ENCODE measurements at regions not wholly inside any gene's neighbourhood (a gene's known extent, or its start where the extent isn't known, plus 50 kb on each side); places are given as distances from the start of the nearest gene placed in this dataset.

- Histone ChIP-seq H3K4me1 (ENCODE audit: insufficient read depth, low read length, severe bottlenecking) (no peaks in the 10 kb centered on the region), H3K27me3 (ENCODE audit: insufficient read depth, low read length) (no peaks in the 10 kb centered on the region), H3K4me3 (ENCODE audit: low read depth, low read length, poor library complexity, severe bottlenecking) (no peak overlapping the region), H3K9me2 (ENCODE audit: low read depth, low read length) (no peaks in the 10 kb centered on the region), H3K79me2 (ENCODE audit: insufficient read depth, low read length) (no peaks in the 10 kb centered on the region), H3K4me2 (ENCODE audit: low read length) (no peak overlapping the region), H3K27ac (ENCODE audit: low read depth, low read length, poor library complexity, severe bottlenecking) (no peak overlapping the region), H3F3A (ENCODE audit: insufficient read depth, low read length) (no peaks in the 10 kb centered on the region), H4K20me1 (ENCODE audit: insufficient read depth, low read length) (no peaks in the 10 kb centered on the region), H3K9ac (ENCODE audit: low read length) (no peak overlapping the region), H3K36me3 (ENCODE audit: insufficient read depth, low read length) (no peaks in the 10 kb centered on the region), H2AFZ (ENCODE audit: low read length) (no peak overlapping the region), H3K9me3 (ENCODE audit: low read length) (no peaks in the 10 kb centered on the region)
- TF ChIP-seq CTCF (IDR thresholded peaks at IDR 0.05; ENCODE audit: low read length) (no peak), EZH2 (IDR thresholded peaks at IDR 0.05; ENCODE audit: borderline replicate concordance, low read length) (no peak)
Observed at GRCh38 chr1:79695138-79695537, 688.6 kb upstream of the ADGRL4 start.

GRCh38 chr1:79694241-79694640 is 687.7 kb upstream of the ADGRL4 start:
- Histone ChIP-seq H3K9me2 (ENCODE audit: low read depth, low read length) (no peaks in the 10 kb centered on the region), H3K9me3 (ENCODE audit: low read length) (no peaks in the 10 kb centered on the region), H3K4me1 (ENCODE audit: insufficient read depth, low read length, severe bottlenecking) (no peaks in the 10 kb centered on the region), H2AFZ (ENCODE audit: low read length) (no peak overlapping the region), H3F3A (ENCODE audit: insufficient read depth, low read length) (no peaks in the 10 kb centered on the region), H3K27ac (ENCODE audit: low read depth, low read length, poor library complexity, severe bottlenecking) (no peak overlapping the region), H3K9ac (ENCODE audit: low read length) (no peak overlapping the region), H3K36me3 (ENCODE audit: insufficient read depth, low read length) (no peaks in the 10 kb centered on the region), H3K4me3 (ENCODE audit: low read depth, low read length, poor library complexity, severe bottlenecking) (no peak overlapping the region), H4K20me1 (ENCODE audit: insufficient read depth, low read length) (no peaks in the 10 kb centered on the region), H3K79me2 (ENCODE audit: insufficient read depth, low read length) (no peaks in the 10 kb centered on the region), H3K4me2 (ENCODE audit: low read length) (no peak overlapping the region), H3K27me3 (ENCODE audit: insufficient read depth, low read length) (no peaks in the 10 kb centered on the region)
- no peak for TF ChIP-seq CTCF (IDR thresholded peaks at IDR 0.05; ENCODE audit: low read length)
- TF ChIP-seq EZH2 (IDR thresholded peaks at IDR 0.05; ENCODE audit: borderline replicate concordance, low read length) = no peak

GRCh38 chr1:79693441-79694114 is 687.0 kb upstream of the ADGRL4 start:
- no peak overlapping the region for H2AFZ ChIP-seq (ENCODE audit: low read length)
- no peaks in the 10 kb centered on the region for H3K9me3 ChIP-seq (ENCODE audit: low read length)
- H4K20me1 ChIP-seq (ENCODE audit: insufficient read depth, low read length) = no peaks in the 10 kb centered on the region
- H3K79me2 ChIP-seq (ENCODE audit: insufficient read depth, low read length) = no peaks in the 10 kb centered on the region
- H3K4me1 ChIP-seq (ENCODE audit: insufficient read depth, low read length, severe bottlenecking) = no peaks in the 10 kb centered on the region
- TF ChIP-seq CTCF (IDR thresholded peaks at IDR 0.05; ENCODE audit: low read length) (no peak), EZH2 (IDR thresholded peaks at IDR 0.05; ENCODE audit: borderline replicate concordance, low read length) (no peak)
- no peaks in the 10 kb centered on the region for H3K36me3 ChIP-seq (ENCODE audit: insufficient read depth, low read length)
- H3K4me3 ChIP-seq (ENCODE audit: low read depth, low read length, poor library complexity, severe bottlenecking) = no peak overlapping the region
- no peak overlapping the region for H3K27ac ChIP-seq (ENCODE audit: low read depth, low read length, poor library complexity, severe bottlenecking)
- no peaks in the 10 kb centered on the region for H3F3A ChIP-seq (ENCODE audit: insufficient read depth, low read length)
- H3K9ac ChIP-seq (ENCODE audit: low read length) = no peak overlapping the region
- H3K4me2 ChIP-seq (ENCODE audit: low read length) = no peak overlapping the region
- no peaks in the 10 kb centered on the region for H3K9me2 ChIP-seq (ENCODE audit: low read depth, low read length)
- H3K27me3 ChIP-seq (ENCODE audit: insufficient read depth, low read length) = no peaks in the 10 kb centered on the region
